ENCODE measurements at regions not wholly inside any gene's neighbourhood (a gene's known extent, or its start where the extent isn't known, plus 50 kb on each side); places are given as distances from the start of the nearest gene placed in this dataset.
"Not testable (repeated sequence)": the region's sequence is repeated elsewhere in the genome, so short reads cannot be mapped to it uniquely, and the experiment has no call there.

- no peak for DNase-seq
Observed at GRCh38 chr3:72627271-72627670, 221.0 kb downstream of the SHQ1 start.

- no peak for DNase-seq
Observed at GRCh38 chr3:72625602-72626337, 222.5 kb downstream of the SHQ1 start.

- no peak for DNase-seq
Observed at GRCh38 chr3:72624656-72625055, 223.6 kb downstream of the SHQ1 start.

- DNase-seq = no peak
Observed at GRCh38 chr3:72618739-72619138, 229.5 kb downstream of the SHQ1 start.

GRCh38 chr3:72617424-72618024 lies 230.7 kb downstream of the SHQ1 start:
- DNase-seq = no peak

- no peak for DNase-seq
Observed at GRCh38 chr3:72615776-72616175, 232.5 kb downstream of the SHQ1 start.

GRCh38 chr3:72615182-72615581 lies 233.1 kb downstream of the SHQ1 start:
- DNase-seq = no peak

GRCh38 chr3:72614394-72615074 lies 233.7 kb downstream of the SHQ1 start:
- no peak for DNase-seq

- DNase-seq = no peak
Observed at GRCh38 chr3:72613871-72614270, 234.4 kb downstream of the SHQ1 start.

GRCh38 chr3:72609114-72609513 lies 239.1 kb downstream of the SHQ1 start:
- not testable (repeated sequence) for DNase-seq

GRCh38 chr3:72606005-72606800 lies 242.0 kb downstream of the SHQ1 start:
- DNase-seq = no peak

GRCh38 chr3:72604328-72604727 lies 243.9 kb downstream of the SHQ1 start:
- no peak for DNase-seq

- no peak for DNase-seq
Observed at GRCh38 chr3:72601983-72602750, 246.1 kb downstream of the SHQ1 start.

GRCh38 chr3:72601060-72601459 lies 247.2 kb downstream of the SHQ1 start:
- no peak for DNase-seq

GRCh38 chr3:72597756-72598195 lies 250.5 kb downstream of the SHQ1 start:
- no peak for DNase-seq

GRCh38 chr3:72597043-72597442 lies 251.2 kb downstream of the SHQ1 start:
- no peak for DNase-seq

- DNase-seq = no peak
Observed at GRCh38 chr3:72595927-72596610, 252.2 kb downstream of the SHQ1 start.

- no peak for DNase-seq
Observed at GRCh38 chr3:72595376-72595775, 252.9 kb downstream of the SHQ1 start.

- no peak for DNase-seq
Observed at GRCh38 chr3:72594615-72595215, 253.5 kb downstream of the SHQ1 start.

- no peak for DNase-seq
Observed at GRCh38 chr3:72593881-72594397, 254.3 kb downstream of the SHQ1 start.

Measured in dermis blood vessel endothelial cell (primary cell).